Mesendoderm (in vitro differentiated cells): ENCODE measurements at regions not wholly inside any gene's neighbourhood (a gene's known extent, or its start where the extent isn't known, plus 50 kb on each side); places are given as distances from the start of the nearest gene placed in this dataset.
A peak's percentile ranks its signal among the peaks of the same experiment; 100 is the strongest.

Source experiments
- DNase-seq: peaks from one replicate; pipeline ENCODE4 v3.0.0; 2013
- H2AK5ac ChIP-seq: 2 replicates; pipeline ENCODE4 v1.6.1; 2013; ENCODE audit warnings: low read length, inconsistent platforms
- H2BK120ac ChIP-seq: 2 replicates; pipeline ENCODE4 v1.6.1; 2013; ENCODE audit warnings: low read depth, mild to moderate bottlenecking, low read length, moderate library complexity, mixed read lengths
- H2BK15ac ChIP-seq: replicated peaks from 2 replicates; pipeline ENCODE4 v1.6.1; 2013; ENCODE audit warnings: low read depth, mild to moderate bottlenecking, moderate library complexity
- H2BK5ac ChIP-seq: 2 replicates; pipeline ENCODE4 v1.6.1; 2013; ENCODE audit warnings: low read length, inconsistent platforms
- H3K18ac ChIP-seq: 2 replicates; pipeline ENCODE4 v1.6.1; 2013; ENCODE audit warnings: mild to moderate bottlenecking, low read length, mixed read lengths
- H3K23ac ChIP-seq: one replicate; pipeline ENCODE4 v1.6.1; 2013; ENCODE audit warnings: low read length
- H3K27ac ChIP-seq: 2 replicates; pipeline ENCODE4 v1.5.1; 2013; ENCODE audit warnings: low read depth, mild to moderate bottlenecking, inconsistent platforms, low read length, moderate library complexity
- H3K27me3 ChIP-seq: 2 replicates; pipeline ENCODE4 v1.6.1; 2013; ENCODE audit warnings: low read length, control low read depth, mild to moderate bottlenecking, inconsistent platforms; ENCODE audit not compliant: insufficient read depth, poor library complexity
- H3K36me3 ChIP-seq: 2 replicates; pipeline ENCODE4 v1.6.1; 2013; ENCODE audit warnings: low read length, inconsistent platforms; ENCODE audit not compliant: control insufficient read depth, insufficient read depth
- H3K4ac ChIP-seq: one replicate; pipeline ENCODE4 v1.6.1; 2013; ENCODE audit warnings: low read depth, mild to moderate bottlenecking, low read length, moderate library complexity
- H3K4me1 ChIP-seq: 2 replicates; pipeline ENCODE4 v1.6.1; 2013; ENCODE audit warnings: low read depth, low read length, inconsistent platforms; ENCODE audit not compliant: control insufficient read depth
- H3K4me2 ChIP-seq: 2 replicates; pipeline ENCODE4 v1.6.1; 2013; ENCODE audit warnings: low read length
- H3K4me3 ChIP-seq: 2 replicates; pipeline ENCODE4 v1.5.1; 2013; ENCODE audit warnings: mild to moderate bottlenecking, low read length
- H3K56ac ChIP-seq: one replicate; pipeline ENCODE4 v1.6.1; 2013; ENCODE audit warnings: low read length
- H3K79me1 ChIP-seq: 2 replicates; pipeline ENCODE4 v1.6.1; 2013; ENCODE audit warnings: low read length, inconsistent platforms
- H3K79me2 ChIP-seq: 2 replicates; pipeline ENCODE4 v1.6.1; 2013; ENCODE audit warnings: mild to moderate bottlenecking, low read length; ENCODE audit not compliant: control insufficient read depth, insufficient read depth
- H3K9ac ChIP-seq: 2 replicates; pipeline ENCODE4 v1.6.1; 2013; ENCODE audit warnings: low read length, inconsistent platforms
- H4K5ac ChIP-seq: one replicate; pipeline ENCODE4 v1.6.1; 2013; ENCODE audit warnings: low read length
- H4K8ac ChIP-seq: one replicate; pipeline ENCODE4 v1.6.1; 2013; ENCODE audit warnings: low read depth, mild to moderate bottlenecking, control low read depth, low read length, moderate library complexity
- WGBS: extraction: QIAGEN DNeasy Blood & Tissue Kit; methylation state at CpG from one replicate; pipeline ENCODE4 v1.1.7; 2013; ENCODE audit warnings: low lambda C conversion rate, missing lambda C conversion rate; ENCODE audit not compliant: insufficient coverage; ENCODE audit errors: extremely low coverage; 5-methylcytosine and 5-hydroxymethylcytosine counted together

DNA sequence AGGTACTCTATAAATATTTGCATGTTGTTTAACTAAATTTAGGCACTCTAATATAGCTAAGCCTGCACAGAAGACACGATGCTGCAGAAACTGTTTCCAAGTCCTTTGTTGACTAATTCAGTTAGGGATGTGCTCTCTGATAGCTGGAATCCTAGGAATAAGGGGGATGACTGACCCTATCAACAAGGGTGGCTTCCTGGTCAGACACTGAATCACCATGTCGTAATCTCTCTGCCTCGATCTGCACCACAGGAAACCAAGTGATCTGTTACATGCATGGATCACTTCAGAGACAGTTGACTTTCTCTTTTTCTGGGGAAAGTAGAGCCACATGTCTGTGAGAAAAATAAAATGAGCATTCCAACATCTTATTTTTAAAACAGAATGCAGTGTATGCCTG is 169.1 kb downstream of the GUCY2F start:
- no peak overlapping the region for H3K27ac ChIP-seq
- H3K79me2 ChIP-seq = no peaks in the 10 kb centered on the region
- no peak overlapping the region for H4K5ac ChIP-seq
- no peaks in the 10 kb centered on the region for H3K27me3 ChIP-seq
- no peak overlapping the region for H3K18ac ChIP-seq
- H2AK5ac ChIP-seq = no peak overlapping the region
- no peaks in the 10 kb centered on the region for H3K4me1 ChIP-seq
- H3K23ac ChIP-seq = no peak overlapping the region
- no peak overlapping the region for H3K4me3 ChIP-seq
- H3K4ac ChIP-seq = no peak overlapping the region
- no peaks in the 10 kb centered on the region for H3K79me1 ChIP-seq
- H2BK120ac ChIP-seq = no peak overlapping the region
- no peak overlapping the region for H2BK15ac ChIP-seq
- no CpG with 5 or more reads among the region's 3 CpGs for WGBS
- H3K9ac ChIP-seq = no peak overlapping the region
- H4K8ac ChIP-seq = no peak overlapping the region
- H3K4me2 ChIP-seq = no peak overlapping the region
- no peaks in the 10 kb centered on the region for H3K36me3 ChIP-seq
- no peak overlapping the region for H3K56ac ChIP-seq
- peak; percentile 51 for DNase-seq
- H2BK5ac ChIP-seq = no peak overlapping the region

DNA sequence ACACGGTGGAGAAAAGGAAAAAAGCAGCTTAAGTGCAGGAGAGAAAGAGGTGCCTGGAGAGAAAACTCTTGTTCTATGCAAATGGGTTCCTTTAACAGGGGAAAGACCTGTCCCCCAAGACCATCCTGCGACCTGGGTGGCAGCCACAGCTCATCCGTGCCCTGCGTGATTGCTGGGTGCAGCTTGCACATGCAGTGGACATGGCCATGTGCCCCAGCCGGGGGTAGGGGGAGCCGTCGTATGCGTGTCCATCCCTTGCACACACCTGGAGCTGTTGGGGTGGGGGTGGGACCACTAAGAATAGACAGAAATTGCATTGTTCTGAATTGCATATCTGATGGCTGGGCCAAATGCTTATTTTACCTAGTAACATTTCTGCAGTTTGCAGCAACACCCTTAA is 171.9 kb downstream of the GUCY2F start:
- H3K4me1 ChIP-seq = no peaks in the 10 kb centered on the region
- no peak overlapping the region for H3K56ac ChIP-seq
- H3K18ac ChIP-seq = no peak overlapping the region
- no peaks in the 10 kb centered on the region for H3K36me3 ChIP-seq
- no peaks in the 10 kb centered on the region for H3K79me2 ChIP-seq
- no peak overlapping the region for H3K4me2 ChIP-seq
- H2BK120ac ChIP-seq = no peak overlapping the region
- no peak overlapping the region for H2BK15ac ChIP-seq
- no peak for DNase-seq
- no peak overlapping the region for H2BK5ac ChIP-seq
- no peak overlapping the region for H3K23ac ChIP-seq
- no peaks in the 10 kb centered on the region for H3K27me3 ChIP-seq
- no peak overlapping the region for H4K5ac ChIP-seq
- no peak overlapping the region for H3K4me3 ChIP-seq
- H3K9ac ChIP-seq = no peak overlapping the region
- H4K8ac ChIP-seq = no peak overlapping the region
- H3K79me1 ChIP-seq = no peaks in the 10 kb centered on the region
- H2AK5ac ChIP-seq = no peak overlapping the region
- WGBS = no CpG with 5 or more reads among the region's 8 CpGs
- H3K27ac ChIP-seq = no peak overlapping the region
- H3K4ac ChIP-seq = no peak overlapping the region

DNA sequence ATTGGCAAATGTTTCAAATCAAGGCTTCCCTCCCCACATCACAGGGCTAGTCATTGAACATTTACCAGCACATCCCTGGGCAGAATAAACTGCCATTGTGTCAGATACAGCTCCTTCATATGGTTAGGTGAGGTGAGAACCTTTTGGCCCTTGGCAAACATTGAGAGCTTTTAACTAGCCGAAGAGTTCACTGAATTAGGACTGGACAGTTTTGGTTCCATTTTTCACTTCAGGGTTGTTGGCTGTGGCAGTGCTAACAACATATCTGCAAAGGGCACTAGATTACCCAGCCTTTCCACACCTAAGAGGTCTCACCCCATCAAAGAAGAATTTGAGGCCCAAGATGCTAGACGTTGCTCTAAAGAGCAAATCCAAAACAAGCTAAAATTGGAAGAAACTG is 180.7 kb downstream of the GUCY2F start:
- WGBS = no CpG with 5 or more reads among the region's 2 CpGs
- H3K23ac ChIP-seq = no peak overlapping the region
- H3K27ac ChIP-seq = no peak overlapping the region
- H3K56ac ChIP-seq = no peak overlapping the region
- no peaks in the 10 kb centered on the region for H3K79me1 ChIP-seq
- H3K18ac ChIP-seq = no peak overlapping the region
- H3K79me2 ChIP-seq = no peaks in the 10 kb centered on the region
- no peak overlapping the region for H3K4me2 ChIP-seq
- H3K4me1 ChIP-seq = no peaks in the 10 kb centered on the region
- no peak overlapping the region for H3K4me3 ChIP-seq
- no peak overlapping the region for H2BK15ac ChIP-seq
- DNase-seq = no peak
- no peak overlapping the region for H2BK120ac ChIP-seq
- H3K4ac ChIP-seq = no peak overlapping the region
- H3K27me3 ChIP-seq = no peaks in the 10 kb centered on the region
- H2BK5ac ChIP-seq = no peak overlapping the region
- no peak overlapping the region for H3K9ac ChIP-seq
- no peak overlapping the region for H4K8ac ChIP-seq
- no peaks in the 10 kb centered on the region for H3K36me3 ChIP-seq
- no peak overlapping the region for H2AK5ac ChIP-seq
- H4K5ac ChIP-seq = no peak overlapping the region

DNA sequence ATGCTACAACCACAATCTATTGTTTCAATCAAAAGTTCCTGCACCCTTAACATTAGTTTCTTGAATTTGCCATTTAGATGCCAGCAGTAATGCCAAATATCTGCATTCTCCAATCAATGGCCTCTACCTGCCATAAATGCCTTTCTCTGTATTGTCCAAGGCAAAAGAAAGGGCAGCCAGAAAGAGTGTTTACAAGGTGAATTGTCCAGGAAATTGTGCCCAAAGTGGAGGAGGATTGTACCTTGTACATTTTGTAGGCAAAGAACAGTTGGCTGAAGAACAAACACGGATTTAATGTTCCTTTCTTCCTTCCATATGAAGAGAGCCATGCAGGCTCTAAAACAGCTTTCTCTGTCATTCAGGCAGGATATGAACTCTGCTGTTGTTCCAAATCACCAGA is 181.5 kb downstream of the GUCY2F start:
- Histone ChIP-seq H2BK5ac (no peak overlapping the region), H3K36me3 (no peaks in the 10 kb centered on the region), H3K27ac (no peak overlapping the region), H3K9ac (no peak overlapping the region), H3K27me3 (no peaks in the 10 kb centered on the region), H4K5ac (no peak overlapping the region), H2BK120ac (no peak overlapping the region), H4K8ac (no peak overlapping the region), H3K79me1 (no peaks in the 10 kb centered on the region), H3K23ac (no peak overlapping the region), H3K56ac (no peak overlapping the region), H3K4me1 (no peaks in the 10 kb centered on the region), H3K4me3 (no peak overlapping the region), H3K4ac (no peak overlapping the region), H2BK15ac (no peak overlapping the region), H3K79me2 (no peaks in the 10 kb centered on the region), H2AK5ac (no peak overlapping the region), H3K18ac (no peak overlapping the region), H3K4me2 (no peak overlapping the region)
- no CpG with 5 or more reads among the region's 1 CpG for WGBS
- no peak for DNase-seq

DNA sequence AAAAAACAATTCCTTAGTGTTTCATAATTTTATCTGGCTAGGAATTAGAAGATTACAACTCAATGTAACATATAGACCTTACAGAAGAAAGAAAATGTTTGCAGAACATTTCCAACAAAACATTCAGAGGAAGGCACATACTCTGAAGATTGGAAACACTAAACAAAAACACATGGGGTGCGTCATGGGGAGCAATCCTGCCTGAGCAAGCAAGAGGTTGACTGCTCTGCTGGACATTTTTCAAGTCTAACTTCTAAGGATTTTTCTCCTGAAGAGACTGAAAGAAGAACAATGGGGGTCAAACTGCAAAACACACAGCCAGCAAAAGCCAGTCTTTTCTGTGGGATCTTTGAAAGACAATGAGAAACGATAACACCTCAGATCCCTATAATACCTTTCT is 182.8 kb downstream of the GUCY2F start:
- Histone ChIP-seq H3K36me3 (no peaks in the 10 kb centered on the region), H2BK15ac (no peak overlapping the region), H2BK120ac (no peak overlapping the region), H3K23ac (no peak overlapping the region), H4K8ac (no peak overlapping the region), H2AK5ac (no peak overlapping the region), H3K79me1 (no peaks in the 10 kb centered on the region), H4K5ac (no peak overlapping the region), H3K79me2 (no peaks in the 10 kb centered on the region), H3K18ac (no peak overlapping the region), H3K9ac (no peak overlapping the region), H3K4me3 (no peak overlapping the region), H3K4me1 (no peaks in the 10 kb centered on the region), H3K27me3 (no peaks in the 10 kb centered on the region), H2BK5ac (no peak overlapping the region), H3K4ac (no peak overlapping the region), H3K4me2 (no peak overlapping the region), H3K27ac (no peak overlapping the region), H3K56ac (no peak overlapping the region)
- DNase-seq = no peak
- WGBS = no CpG with 5 or more reads among the region's 2 CpGs

DNA sequence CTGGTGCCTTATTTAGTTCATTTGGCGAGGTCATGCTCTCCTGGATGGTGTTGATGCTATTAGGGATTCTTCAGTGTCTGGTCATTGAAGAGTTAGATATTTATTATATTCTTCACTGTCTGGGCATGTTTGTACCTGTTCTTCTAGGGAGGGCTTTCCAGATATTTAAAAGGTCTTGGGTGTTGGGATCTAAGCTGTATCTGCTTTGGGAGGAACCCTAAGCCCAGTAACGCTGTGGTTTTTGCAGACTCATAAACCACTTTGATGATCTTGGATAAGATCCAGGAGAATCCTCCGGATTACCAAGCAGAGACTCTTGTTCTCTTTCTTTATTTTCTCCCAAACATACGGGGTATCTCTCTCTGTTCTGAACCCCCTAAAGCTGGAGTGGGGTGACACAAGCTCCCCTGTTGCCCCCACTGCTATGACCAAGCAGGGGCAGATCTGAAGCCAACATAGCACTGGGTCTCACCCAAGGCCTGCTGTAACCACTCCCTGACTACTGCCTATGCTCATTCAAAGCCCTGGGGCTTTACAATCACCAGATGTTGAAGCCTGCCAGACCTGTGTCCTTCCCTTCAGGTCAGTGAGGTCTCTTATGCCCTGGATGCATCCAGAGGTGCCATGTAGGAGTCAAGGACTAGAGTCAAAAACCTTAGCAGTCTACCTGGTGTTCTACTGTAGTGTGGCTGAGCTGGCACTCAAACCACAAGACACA is 187.6 kb downstream of the GUCY2F start:
- H3K4me2 ChIP-seq = no peak overlapping the region
- no peak overlapping the region for H4K8ac ChIP-seq
- no peaks in the 10 kb centered on the region for H3K79me2 ChIP-seq
- no peak overlapping the region for H2BK15ac ChIP-seq
- H3K4me3 ChIP-seq = no peak overlapping the region
- no peaks in the 10 kb centered on the region for H3K27me3 ChIP-seq
- H3K23ac ChIP-seq = no peak overlapping the region
- no peak overlapping the region for H3K9ac ChIP-seq
- H3K36me3 ChIP-seq = no peaks in the 10 kb centered on the region
- H3K4ac ChIP-seq = no peak overlapping the region
- no peak overlapping the region for H3K56ac ChIP-seq
- H3K79me1 ChIP-seq = no peaks in the 10 kb centered on the region
- no peaks in the 10 kb centered on the region for H3K4me1 ChIP-seq
- H3K18ac ChIP-seq = no peak overlapping the region
- no peak overlapping the region for H4K5ac ChIP-seq
- no peak overlapping the region for H3K27ac ChIP-seq
- WGBS = no CpG with 5 or more reads among the region's 4 CpGs
- DNase-seq = no peak
- no peak overlapping the region for H2BK5ac ChIP-seq
- no peak overlapping the region for H2AK5ac ChIP-seq
- no peak overlapping the region for H2BK120ac ChIP-seq
